Activated CD8-positive, alpha-beta T cell treated with anti-CD3 and anti-CD28 coated beads for 36 hours (primary cell): ENCODE measurements at regions not wholly inside any gene's neighbourhood (a gene's known extent, or its start where the extent isn't known, plus 50 kb on each side); places are given as distances from the start of the nearest gene placed in this dataset.

ENCODE experiments used
- ATAC-seq: fragments of 200-7000 bp; cut with Tn5 transposase; one replicate; pipeline ENCODE4 v1.10.0; 2021; ENCODE audit warnings: mild to moderate bottlenecking, moderate library complexity
- CTCF ChIA-PET: fragments of 350-600 bp; sonication (Branson Sonifier 250); formaldehyde crosslinking; loops from one replicate; lab custom pipeline; 2021; ENCODE audit warnings: antibody characterized with exemption; lab: Charles Lee
- POLR2A ChIA-PET: fragments of 350-600 bp; sonication (Branson Sonifier 250); formaldehyde crosslinking; loops from one replicate; lab custom pipeline; 2021; ENCODE audit warnings: antibody characterized with exemption; lab: Charles Lee
- DNase-seq: peaks from one replicate; pipeline ENCODE4 v3.0.0-alpha.2; 2020
- H3K27ac Mint-ChIP-seq: one replicate; pipeline ENCODE4 v1.8.0; 2021; ENCODE audit warnings: mild to moderate bottlenecking, mixed read lengths
- H3K27me3 Mint-ChIP-seq: one replicate; pipeline ENCODE4 v1.8.0; 2021; ENCODE audit warnings: mixed read lengths
- H3K36me3 Mint-ChIP-seq: one replicate; pipeline ENCODE4 v1.8.0; 2021; ENCODE audit warnings: low read depth, mixed read lengths
- H3K4me1 Mint-ChIP-seq: one replicate; pipeline ENCODE4 v1.8.0; 2021; ENCODE audit warnings: low read depth, mixed read lengths
- H3K4me3 Mint-ChIP-seq: one replicate; pipeline ENCODE4 v1.8.0; 2021; ENCODE audit warnings: mild to moderate bottlenecking, moderate library complexity, mixed read lengths
- H3K9me3 Mint-ChIP-seq: one replicate; pipeline ENCODE4 v1.8.0; 2021; ENCODE audit warnings: mixed read lengths
- CTCF ChIP-seq: fragments of 200-600 bp; IDR thresholded peaks from one replicate; pipeline ENCODE4 v1.8.0; 2022; ENCODE audit warnings: antibody characterized with exemption, mild to moderate bottlenecking
- intact Hi-C: fragments of 100-400 bp; cut with micrococcal nuclease; formaldehyde crosslinking; loops from one replicate; pipeline ENCODE4 v1.10.0; 2022

DNA sequence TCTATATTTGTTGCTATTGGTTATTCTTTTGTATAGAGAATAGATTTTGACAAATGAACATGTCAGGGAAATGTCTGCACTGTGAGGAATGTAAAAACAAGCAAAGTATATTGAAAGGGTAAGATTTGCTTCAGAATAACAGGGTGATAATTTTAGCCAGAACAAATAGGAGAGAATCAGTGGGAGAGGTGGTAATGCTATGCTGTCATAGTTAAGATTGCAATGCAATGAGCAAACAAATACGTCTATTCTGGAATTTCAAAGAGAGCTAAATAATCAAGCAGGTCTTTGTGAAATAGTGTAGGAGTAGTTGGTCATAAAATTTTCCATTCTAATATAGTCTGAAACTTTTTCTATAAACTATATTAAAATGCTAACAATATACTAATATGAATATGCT is 1478.4 kb downstream of the TECRL start:
- H3K36me3 Mint-ChIP-seq: no peaks in the 10 kb centered on the region
- ChIA-PET CTCF (no interaction called here), POLR2A (no interaction called here)
- no peaks in the 10 kb centered on the region for H3K27me3 Mint-ChIP-seq
- H3K4me3 Mint-ChIP-seq: no peak overlapping the region
- no peaks in the 10 kb centered on the region for H3K4me1 Mint-ChIP-seq
- no peak for DNase-seq
- no peak for ATAC-seq
- H3K27ac Mint-ChIP-seq: no peak overlapping the region
- H3K9me3 Mint-ChIP-seq: peaks cover 9% of the 10 kb centered on the region
- intact Hi-C loops: no loop called here
- no peak for TF ChIP-seq CTCF

GRCh38 chr4:62928483-62928882 is 1480.8 kb downstream of the TECRL start:
- ATAC-seq: no peak
- Mint-ChIP-seq H3K4me3 (no peak overlapping the region), H3K9me3 (peaks cover 10% of the 10 kb centered on the region), H3K36me3 (no peaks in the 10 kb centered on the region), H3K27ac (no peak overlapping the region), H3K27me3 (no peaks in the 10 kb centered on the region), H3K4me1 (no peaks in the 10 kb centered on the region)
- TF ChIP-seq CTCF: no peak
- intact Hi-C loops: no loop called here
- POLR2A ChIA-PET: no interaction called here
- DNase-seq: no peak
- CTCF ChIA-PET: no interaction called here

- Mint-ChIP-seq H3K27ac (no peak overlapping the region), H3K27me3 (no peaks in the 10 kb centered on the region), H3K9me3 (peaks cover 10% of the 10 kb centered on the region), H3K4me1 (no peaks in the 10 kb centered on the region), H3K4me3 (no peak overlapping the region), H3K36me3 (no peaks in the 10 kb centered on the region)
- POLR2A ChIA-PET: no interaction called here
- CTCF ChIA-PET: no interaction called here
- intact Hi-C loops: no loop called here
- ATAC-seq (no peak), DNase-seq (no peak)
- TF ChIP-seq CTCF: no peak
Observed at GRCh38 chr4:62927574-62927973, 1481.7 kb downstream of the TECRL start.

DNA sequence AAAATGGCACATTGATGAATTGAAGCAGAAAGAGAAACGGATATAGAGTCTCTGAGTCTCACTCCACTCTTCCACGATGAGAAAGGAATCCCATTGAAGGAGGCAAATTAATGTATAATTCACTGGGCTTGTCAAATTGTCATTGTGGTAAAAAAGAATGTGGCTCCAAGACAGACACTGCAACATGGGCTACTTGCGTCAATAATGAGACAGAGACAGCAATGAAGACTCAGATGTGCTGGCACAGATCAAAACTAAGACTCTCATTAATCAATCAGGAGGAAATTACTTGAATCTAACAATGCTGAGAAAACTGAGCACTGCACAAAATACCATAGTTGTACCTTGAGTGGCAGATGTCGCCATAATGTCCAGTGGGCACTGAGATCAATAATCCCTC is 1485.5 kb downstream of the TECRL start:
- H3K4me1 Mint-ChIP-seq: no peaks in the 10 kb centered on the region
- no peak for TF ChIP-seq CTCF
- no peak overlapping the region for H3K27ac Mint-ChIP-seq
- ATAC-seq: no peak
- ChIA-PET CTCF (no interaction called here), POLR2A (no interaction called here)
- H3K27me3 Mint-ChIP-seq: no peaks in the 10 kb centered on the region
- H3K9me3 Mint-ChIP-seq: peaks cover 6% of the 10 kb centered on the region
- H3K4me3 Mint-ChIP-seq: no peak overlapping the region
- DNase-seq: no peak
- H3K36me3 Mint-ChIP-seq: no peaks in the 10 kb centered on the region
- intact Hi-C loops: no loop called here

DNA sequence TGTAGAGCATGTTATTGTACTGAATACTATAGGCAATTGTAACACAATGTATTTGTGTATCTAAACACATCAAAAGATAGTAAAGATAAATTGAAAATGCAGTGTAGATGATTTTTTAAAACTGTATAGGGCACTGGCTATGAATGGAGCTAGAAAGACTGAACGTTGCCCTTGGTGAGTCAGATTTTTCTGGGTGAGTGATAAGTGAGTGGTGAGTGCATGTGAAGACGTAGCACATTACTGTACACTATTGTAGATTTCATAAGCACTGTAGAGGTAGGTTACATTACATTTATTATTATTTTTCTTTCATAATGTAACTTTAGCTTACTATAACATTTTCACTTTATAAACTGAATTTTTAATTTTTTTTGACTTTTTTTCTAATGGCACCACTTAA is 1491.6 kb downstream of the TECRL start:
- intact Hi-C loops: no loop called here
- Mint-ChIP-seq H3K36me3 (no peaks in the 10 kb centered on the region), H3K27ac (no peak overlapping the region), H3K4me1 (no peaks in the 10 kb centered on the region), H3K9me3 (no peaks in the 10 kb centered on the region), H3K27me3 (no peaks in the 10 kb centered on the region), H3K4me3 (no peak overlapping the region)
- DNase-seq: no peak
- CTCF ChIA-PET: no interaction called here
- ATAC-seq: no peak
- POLR2A ChIA-PET: no interaction called here
- no peak for TF ChIP-seq CTCF
